CD14-positive monocyte (primary cell): ENCODE measurements at regions not wholly inside any gene's neighbourhood (a gene's known extent, or its start where the extent isn't known, plus 50 kb on each side); places are given as distances from the start of the nearest gene placed in this dataset.

ENCODE experiments used
- DNase-seq, 3 donors: peaks; one replicate each; pipeline ENCODE4 v3.0.0-alpha.2; 2011 to 2022
- H2AFZ ChIP-seq: 2 replicates; pipeline ENCODE4 v1.6.0; 2012; ENCODE audit warnings: mild to moderate bottlenecking, low read depth, low read length, inconsistent platforms; ENCODE audit not compliant: insufficient read depth, poor library complexity, severe bottlenecking
- H3K27ac ChIP-seq, 2 donors: 1 replicate in 1 of 2; 2 replicates in 1 of 2; pipeline ENCODE4 v1.5.1; 2012 to 2013; ENCODE audit warnings: low read length in 2 of 2, control low read depth in 1 of 2, inconsistent platforms in 1 of 2, low read depth in 1 of 2, mild to moderate bottlenecking in 1 of 2
- H3K27me3 ChIP-seq, 2 donors: one replicate each; pipeline versions ENCODE4 v1.6.0 to v1.6.1; 2011 to 2013; ENCODE audit warnings: low read length in 2 of 2; ENCODE audit not compliant: control insufficient read depth in 2 of 2, insufficient read depth in 2 of 2
- H3K36me3 ChIP-seq, 2 donors: replicated peaks in 1 of 2; 1 replicate in 1 of 2; 2 replicates in 1 of 2; pipeline versions ENCODE4 v1.5.1 to v1.6.1; 2012 to 2013; ENCODE audit warnings: low read length in 2 of 2, control low read depth in 1 of 2, inconsistent platforms in 1 of 2, mild to moderate bottlenecking in 1 of 2; ENCODE audit not compliant: insufficient read depth in 2 of 2, control insufficient read depth in 1 of 2
- H3K4me1 ChIP-seq, 2 donors: 1 replicate in 1 of 2; 2 replicates in 1 of 2; pipeline versions ENCODE4 v1.5.1 to v1.6.1; 2012 to 2013; ENCODE audit warnings: low read length in 2 of 2, control low read depth in 1 of 2, inconsistent platforms in 1 of 2, mild to moderate bottlenecking in 1 of 2, moderate library complexity in 1 of 2; ENCODE audit not compliant: insufficient read depth in 2 of 2, control insufficient read depth in 1 of 2
- H3K4me2 ChIP-seq: replicated peaks from 2 replicates; pipeline ENCODE3; 2012; ENCODE audit warnings: low read length, moderate library complexity, mild to moderate bottlenecking; ENCODE audit not compliant: poor library complexity, severe bottlenecking; ENCODE audit errors: extremely low read depth
- H3K4me3 ChIP-seq, 3 experiments: fragments of 200-600 bp in 1 of 3; sonication (generic) in 1 of 3; replicated peaks in 1 of 3; 1 replicate in 2 of 3; 2 replicates in 1 of 3; pipeline ENCODE4 v1.5.1; 2011 to 2013; ENCODE audit warnings: low read length in 3 of 3, mild to moderate bottlenecking in 3 of 3, control low read depth in 2 of 3, low read depth in 2 of 3, inconsistent platforms in 1 of 3, moderate library complexity in 1 of 3
- H3K79me2 ChIP-seq: 2 replicates; pipeline ENCODE4 v1.6.0; 2012; ENCODE audit warnings: mild to moderate bottlenecking, control low read depth, inconsistent platforms, low read length, moderate library complexity; ENCODE audit not compliant: insufficient read depth
- H3K9ac ChIP-seq: 2 replicates; pipeline ENCODE4 v1.6.0; 2017; ENCODE audit warnings: low read length, mild to moderate bottlenecking; ENCODE audit not compliant: insufficient read depth, poor library complexity, severe bottlenecking
- H3K9me3 ChIP-seq, 2 donors: replicated peaks in 1 of 2; 1 replicate in 1 of 2; 2 replicates in 1 of 2; pipeline versions ENCODE4 v1.5.1 to v1.6.1; 2012 to 2013; ENCODE audit warnings: low read length in 2 of 2, control low read depth in 1 of 2; ENCODE audit not compliant: control insufficient read depth in 1 of 2, insufficient read depth in 1 of 2
- H4K20me1 ChIP-seq: 2 replicates; pipeline ENCODE4 v1.6.0; 2012; ENCODE audit warnings: mild to moderate bottlenecking, low read length, control low read depth, moderate library complexity; ENCODE audit not compliant: insufficient read depth
- H3K27ac Mint-ChIP-seq, 7 donors: one replicate each; pipeline ENCODE4 v1.8.0; 2020; ENCODE audit warnings: mild to moderate bottlenecking in 7 of 7, mixed read lengths in 7 of 7, moderate library complexity in 6 of 7, inconsistent platforms in 2 of 7
- H3K27me3 Mint-ChIP-seq, 3 donors: one replicate each; pipeline ENCODE4 v1.8.0; 2021 to 2022; ENCODE audit warnings: low read depth in 3 of 3, mild to moderate bottlenecking in 3 of 3, mixed read lengths in 3 of 3, moderate library complexity in 3 of 3, inconsistent platforms in 1 of 3
- H3K36me3 Mint-ChIP-seq, 2 donors: one replicate each; pipeline ENCODE4 v1.8.0; 2020; ENCODE audit warnings: mixed read lengths in 2 of 2, inconsistent platforms in 1 of 2, mild to moderate bottlenecking in 1 of 2
- H3K4me1 Mint-ChIP-seq: one replicate; pipeline ENCODE4 v1.8.0; 2020; ENCODE audit warnings: mild to moderate bottlenecking, mixed read lengths
- H3K4me3 Mint-ChIP-seq, 2 donors: one replicate each; pipeline ENCODE4 v1.8.0; 2020; ENCODE audit warnings: mild to moderate bottlenecking in 2 of 2, mixed read lengths in 2 of 2, moderate library complexity in 1 of 2
- H3K9me3 Mint-ChIP-seq, 7 donors: one replicate each; pipeline ENCODE4 v1.8.0; 2020 to 2022; ENCODE audit warnings: mixed read lengths in 7 of 7, mild to moderate bottlenecking in 6 of 7, moderate library complexity in 6 of 7, inconsistent platforms in 2 of 7
- WGBS: methylation state at CpG from one replicate; pipeline ENCODE4 v1.1.5; 2013; ENCODE audit warnings: missing lambda C conversion rate; ENCODE audit not compliant: insufficient coverage; 5-methylcytosine and 5-hydroxymethylcytosine counted together
- intact Hi-C, 2 donors: fragments of 100-400 bp; cut with micrococcal nuclease; formaldehyde crosslinking; loops; one replicate each; pipeline versions ENCODE4 v1.15.0 to v1.15.1; 2023
- TF ChIP-seq, protein P1 (sequence below): fragments of 200-600 bp; IDR thresholded peaks from one replicate; pipeline ENCODE4 v1.8.0; 2022; ENCODE audit warnings: antibody characterized with exemption, mild to moderate bottlenecking

DNA sequence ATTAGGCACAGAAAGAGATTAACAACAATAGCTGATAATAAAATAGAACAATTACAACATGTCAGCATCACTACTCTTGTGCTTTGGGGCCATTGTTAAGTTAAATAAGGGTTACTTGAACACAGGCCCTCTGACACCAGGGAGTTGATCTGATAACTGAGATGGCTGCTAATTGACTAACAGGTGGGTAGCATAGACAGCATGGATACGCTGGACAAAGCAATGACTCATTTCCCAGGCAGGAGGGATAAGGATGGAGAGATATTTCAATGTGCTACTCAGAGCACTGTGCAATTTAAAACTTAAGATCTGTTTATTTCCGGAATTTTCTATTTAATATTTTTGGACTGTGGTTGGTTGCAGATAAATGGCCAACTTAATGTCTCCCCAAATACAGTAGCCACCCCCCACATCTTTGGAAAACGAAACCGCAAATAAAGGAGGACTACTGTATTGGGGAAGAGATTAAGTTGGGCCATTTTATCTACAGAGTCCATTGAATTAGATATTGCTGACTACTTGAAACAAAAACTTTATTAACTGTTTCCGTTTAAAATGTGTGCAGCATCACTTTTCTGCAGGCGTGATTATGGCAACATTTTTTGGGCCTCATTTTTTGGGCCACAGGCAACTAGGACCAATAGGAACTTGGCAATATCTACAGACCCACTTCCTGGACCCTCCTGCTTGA is 200.6 kb upstream of the KLF3 start:
- H3K9me3 ChIP-seq, result peaks cover 3 to 11% of the 10 kb centered on the region in 2 donors
- Mint-ChIP-seq H3K9me3 (peaks cover 3 to 16% (median 9%) of the 10 kb centered on the region in 7 donors), H3K4me1 (no peaks in the 10 kb centered on the region), H3K36me3 (no peaks in the 10 kb centered on the region), H3K27me3 (peaks cover 0 to 4% (median 2%) of the 10 kb centered on the region in 3 donors), H3K27ac (no peak overlapping the region), H3K4me3 (no peak overlapping the region)
- no CpG with 5 or more reads among the region's 6 CpGs for WGBS
- no peak overlapping the region for H2AFZ ChIP-seq
- no peak for DNase-seq
- no peaks in the 10 kb centered on the region for H3K79me2 ChIP-seq
- H3K9ac ChIP-seq, result no peak overlapping the region
- no peaks in the 10 kb centered on the region for H3K4me1 ChIP-seq
- intact Hi-C loops, result no loop called here
- no peak overlapping the region for H3K27ac ChIP-seq
- no peak overlapping the region for H3K4me3 ChIP-seq
- no peaks in the 10 kb centered on the region for H3K36me3 ChIP-seq
- H4K20me1 ChIP-seq, result no peaks in the 10 kb centered on the region
- no peak overlapping the region for H3K4me2 ChIP-seq
- TF ChIP-seq, protein P1, sequence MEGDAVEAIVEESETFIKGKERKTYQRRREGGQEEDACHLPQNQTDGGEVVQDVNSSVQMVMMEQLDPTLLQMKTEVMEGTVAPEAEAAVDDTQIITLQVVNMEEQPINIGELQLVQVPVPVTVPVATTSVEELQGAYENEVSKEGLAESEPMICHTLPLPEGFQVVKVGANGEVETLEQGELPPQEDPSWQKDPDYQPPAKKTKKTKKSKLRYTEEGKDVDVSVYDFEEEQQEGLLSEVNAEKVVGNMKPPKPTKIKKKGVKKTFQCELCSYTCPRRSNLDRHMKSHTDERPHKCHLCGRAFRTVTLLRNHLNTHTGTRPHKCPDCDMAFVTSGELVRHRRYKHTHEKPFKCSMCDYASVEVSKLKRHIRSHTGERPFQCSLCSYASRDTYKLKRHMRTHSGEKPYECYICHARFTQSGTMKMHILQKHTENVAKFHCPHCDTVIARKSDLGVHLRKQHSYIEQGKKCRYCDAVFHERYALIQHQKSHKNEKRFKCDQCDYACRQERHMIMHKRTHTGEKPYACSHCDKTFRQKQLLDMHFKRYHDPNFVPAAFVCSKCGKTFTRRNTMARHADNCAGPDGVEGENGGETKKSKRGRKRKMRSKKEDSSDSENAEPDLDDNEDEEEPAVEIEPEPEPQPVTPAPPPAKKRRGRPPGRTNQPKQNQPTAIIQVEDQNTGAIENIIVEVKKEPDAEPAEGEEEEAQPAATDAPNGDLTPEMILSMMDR, result no peak
- H3K27me3 ChIP-seq, result no peaks in the 10 kb centered on the region

DNA sequence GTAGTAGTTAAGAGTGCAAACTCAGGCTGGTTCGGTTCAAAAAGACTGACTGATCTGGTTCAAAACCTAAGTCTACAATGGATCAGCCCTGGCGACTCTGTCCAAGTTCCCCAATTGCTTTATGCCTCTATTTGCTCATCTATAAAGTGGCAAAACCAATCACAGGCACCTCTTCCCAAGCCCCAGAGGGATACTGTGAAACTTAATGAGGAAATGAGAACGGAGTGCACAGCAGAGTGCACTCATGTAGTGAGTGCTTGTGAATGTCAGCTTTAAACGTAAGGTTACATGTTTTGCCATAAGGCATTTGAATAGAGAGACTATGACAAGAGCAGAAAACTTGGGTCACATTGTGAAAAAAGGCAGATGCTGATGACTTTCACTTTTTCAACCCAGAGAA is 199.7 kb upstream of the KLF3 start:
- Histone ChIP-seq H3K27me3 (no peaks in the 10 kb centered on the region), H3K9me3 (peaks cover 3 to 11% of the 10 kb centered on the region in 2 donors), H3K27ac (no peak overlapping the region), H3K4me2 (no peak overlapping the region), H3K4me1 (no peaks in the 10 kb centered on the region), H2AFZ (no peak overlapping the region), H3K9ac (no peak overlapping the region), H3K36me3 (no peaks in the 10 kb centered on the region), H4K20me1 (no peaks in the 10 kb centered on the region), H3K4me3 (no peak overlapping the region), H3K79me2 (no peaks in the 10 kb centered on the region)
- intact Hi-C loops, result no loop called here
- no peaks in the 10 kb centered on the region for H3K4me1 Mint-ChIP-seq
- peak overlapping the region in 1 of 7 donors; percentile 3 for H3K27ac Mint-ChIP-seq
- H3K36me3 Mint-ChIP-seq, result no peaks in the 10 kb centered on the region
- H3K27me3 Mint-ChIP-seq, result peaks cover 0 to 4% (median 2%) of the 10 kb centered on the region in 3 donors
- WGBS, result 100% methylated on average over 2 of the region's 4 CpGs
- TF ChIP-seq, protein P1, result no peak
- DNase-seq, result no peak
- no peak overlapping the region for H3K4me3 Mint-ChIP-seq
- peaks cover 3 to 16% (median 9%) of the 10 kb centered on the region in 7 donors for H3K9me3 Mint-ChIP-seq
